HG03039 (cell line): ENCODE measurements at regions not wholly inside any gene's neighbourhood (a gene's known extent, or its start where the extent isn't known, plus 50 kb on each side); places are given as distances from the start of the nearest gene placed in this dataset.
"Not testable (repeated sequence)": the region's sequence is repeated elsewhere in the genome, so short reads cannot be mapped to it uniquely, and the experiment has no call there.

Source experiments
- ATAC-seq: cut with Tn5 transposase; IDR thresholded peaks from one replicate; pipeline ENCODE4 v1.9.1; 2021; ENCODE audit warnings: mild to moderate bottlenecking, moderate library complexity; ENCODE audit not compliant: unreplicated experiment

DNA sequence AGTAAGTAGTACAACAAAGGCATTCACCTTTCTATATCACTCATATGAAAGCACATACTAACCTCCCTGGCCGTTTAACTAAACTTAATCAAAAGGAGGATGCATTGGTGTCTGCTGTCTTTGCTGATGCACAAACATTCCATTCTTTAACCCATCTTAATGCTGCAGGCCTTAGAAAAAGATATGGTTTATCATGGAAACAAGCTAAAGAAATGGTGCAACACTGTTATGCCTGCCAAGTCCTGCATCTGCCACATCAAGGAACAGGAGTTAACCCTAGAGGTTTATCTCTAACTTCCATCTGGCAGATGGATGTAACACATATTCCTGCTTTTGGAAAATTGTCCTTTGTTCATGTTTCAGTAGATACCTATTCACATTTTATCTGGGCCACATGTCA lies 296.5 kb upstream of the DKK2 start:
- not testable (repeated sequence) for ATAC-seq

DNA sequence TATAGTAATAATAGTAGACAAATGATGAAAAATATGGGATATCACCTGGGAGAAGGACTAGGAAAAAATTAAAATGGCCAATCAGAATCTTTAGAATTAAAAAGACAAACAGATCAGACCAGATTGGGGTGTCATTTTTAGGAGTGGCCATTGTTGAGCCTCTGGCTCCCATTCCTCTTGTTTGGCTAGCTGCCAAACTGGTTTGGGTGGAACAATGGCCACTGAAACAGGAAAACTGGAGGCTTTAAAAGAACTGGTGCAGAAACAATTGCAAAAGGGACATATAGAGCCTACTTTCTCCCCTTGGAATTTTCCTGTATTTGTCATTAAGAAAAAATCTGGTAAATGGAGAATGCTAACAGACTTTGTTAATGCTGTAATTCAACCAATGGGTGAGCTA lies 294.8 kb upstream of the DKK2 start:
- no peak for ATAC-seq

DNA sequence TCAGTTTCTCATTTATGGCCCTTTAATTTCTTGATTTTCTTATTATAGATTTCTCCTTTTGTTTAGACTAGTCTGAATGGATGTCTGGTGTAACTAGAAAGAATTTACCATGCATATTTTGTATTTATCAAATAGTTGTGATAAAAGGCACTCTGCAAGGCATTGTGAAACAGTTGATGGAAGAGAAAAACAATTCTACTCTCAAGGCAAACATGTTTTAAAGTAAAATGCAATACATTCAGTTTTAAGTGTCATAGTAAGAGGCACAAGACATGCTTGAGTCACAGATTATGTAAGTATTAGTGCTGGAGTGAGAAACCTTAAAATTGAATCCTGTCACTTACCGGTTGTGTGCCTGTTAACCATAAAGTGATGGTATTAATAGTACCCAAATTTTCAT lies 283.3 kb upstream of the DKK2 start:
- no peak for ATAC-seq

DNA sequence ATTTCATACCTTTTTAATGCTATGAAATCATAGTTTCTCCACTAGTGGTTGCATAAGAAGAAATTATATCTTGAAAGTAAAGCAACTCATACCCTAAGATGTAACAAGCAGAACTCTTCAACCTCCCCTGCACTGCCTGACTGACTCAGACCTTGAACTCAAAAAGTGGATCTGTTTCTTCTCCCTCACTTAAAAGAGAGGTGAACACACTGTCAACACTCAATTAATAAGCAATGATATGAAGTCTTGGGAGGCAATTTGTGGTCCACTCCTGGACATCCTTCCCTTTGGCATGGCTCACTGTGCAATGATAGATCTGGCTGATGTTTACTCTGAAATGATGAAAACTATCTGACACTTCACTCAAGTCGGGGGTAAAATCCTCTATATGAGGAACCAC lies 282.0 kb upstream of the DKK2 start:
- no peak for ATAC-seq

DNA sequence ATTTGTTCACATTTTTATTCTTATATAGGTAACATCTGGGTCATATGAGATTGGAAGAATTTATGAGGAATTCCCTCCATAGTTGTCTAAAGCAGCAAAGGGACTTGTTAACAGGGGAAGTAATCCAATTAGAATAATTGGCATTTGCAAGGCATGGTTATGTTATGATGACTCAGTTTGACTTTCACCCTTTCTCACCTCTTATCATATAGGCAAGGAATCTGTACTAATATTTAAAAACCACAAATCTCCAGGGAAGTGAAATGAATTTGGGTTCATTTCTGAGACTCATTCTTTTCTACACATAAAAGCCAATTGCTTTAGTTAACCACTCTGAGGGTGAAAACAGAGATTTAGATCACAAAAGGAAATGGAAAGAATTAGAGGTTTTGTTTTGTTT lies 281.5 kb upstream of the DKK2 start:
- no peak for ATAC-seq

DNA sequence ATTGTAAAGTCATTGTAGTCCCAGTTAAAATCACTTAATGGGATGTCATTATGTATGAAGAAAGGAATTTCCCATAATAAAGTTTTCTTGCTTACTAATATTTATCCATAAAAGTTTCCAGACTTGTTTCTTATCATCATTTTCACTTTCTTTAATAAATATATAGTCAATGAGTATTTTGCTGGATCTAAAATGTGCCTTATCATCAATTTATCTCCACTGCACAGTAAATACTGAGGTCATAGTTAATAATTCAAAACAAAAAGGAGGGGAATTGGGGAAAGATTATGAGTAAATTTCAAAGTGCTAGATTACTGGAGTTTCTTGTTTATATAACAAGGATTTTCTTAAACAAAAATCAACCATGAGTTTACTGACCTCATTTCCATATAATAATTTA lies 279.5 kb upstream of the DKK2 start:
- no peak for ATAC-seq

DNA sequence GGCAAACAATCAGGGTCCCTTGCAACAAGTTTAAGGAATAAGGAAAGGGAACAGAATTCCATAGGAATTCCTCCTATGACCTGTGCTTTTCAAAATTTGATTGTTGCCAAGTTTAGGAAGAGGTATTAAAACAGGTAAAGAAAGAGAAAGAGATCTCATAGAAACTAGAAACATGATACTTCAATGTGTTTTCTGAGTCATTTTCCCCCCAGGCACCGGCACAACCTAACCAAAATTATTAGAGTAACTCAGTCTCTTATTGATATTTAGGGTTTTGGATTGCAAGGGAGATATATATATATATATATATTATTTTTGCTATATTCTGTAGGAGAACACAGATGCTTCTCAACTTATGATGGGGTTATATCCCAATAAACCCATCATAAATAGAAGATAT lies 278.0 kb upstream of the DKK2 start:
- ATAC-seq, result no peak

DNA sequence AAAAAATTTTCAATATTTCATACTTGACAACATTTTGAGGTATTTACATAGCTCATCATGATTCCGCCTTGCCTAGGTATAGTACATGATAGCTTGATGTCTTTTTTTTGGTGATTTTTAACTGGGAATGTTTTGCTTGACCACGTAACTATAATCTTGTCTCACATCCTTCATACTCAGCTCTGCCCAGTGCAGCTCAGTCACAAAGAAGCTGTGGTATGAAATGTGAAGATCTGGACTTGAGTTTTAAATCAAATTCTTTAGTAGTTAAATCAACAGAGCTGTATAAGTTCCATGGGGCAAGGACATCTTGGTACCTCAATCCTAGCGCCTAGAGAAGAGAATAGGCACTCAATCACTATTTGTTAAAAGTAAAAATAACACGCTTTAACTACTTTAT lies 276.3 kb upstream of the DKK2 start:
- ATAC-seq, result no peak

DNA sequence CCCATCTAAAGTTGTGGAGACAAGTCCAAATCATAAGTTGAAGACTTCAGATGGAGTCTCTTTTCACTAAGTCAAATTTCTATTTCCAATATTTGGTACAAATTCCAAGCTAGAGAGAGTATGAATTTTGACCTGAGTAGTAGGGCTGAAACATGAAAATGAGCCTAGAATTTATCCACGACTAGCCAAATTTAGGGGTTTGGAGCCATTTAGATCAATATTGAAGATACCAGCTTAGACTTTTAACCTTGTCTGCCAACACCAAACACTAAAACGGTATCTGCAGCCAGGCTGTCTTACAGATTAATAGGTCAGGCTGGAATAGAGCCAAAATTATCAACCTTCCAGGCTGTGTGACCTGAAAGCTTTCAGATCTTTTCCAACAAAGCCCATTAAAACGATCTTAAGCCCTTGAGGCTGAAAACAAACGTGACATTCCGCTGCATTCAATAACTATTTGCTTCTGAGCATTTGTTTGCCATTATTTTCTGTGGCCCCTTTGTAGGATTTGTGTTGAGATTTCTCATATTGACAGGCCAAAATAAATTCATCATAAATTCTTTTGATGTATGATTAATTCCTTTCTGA lies 268.7 kb upstream of the DKK2 start:
- no peak for ATAC-seq

DNA sequence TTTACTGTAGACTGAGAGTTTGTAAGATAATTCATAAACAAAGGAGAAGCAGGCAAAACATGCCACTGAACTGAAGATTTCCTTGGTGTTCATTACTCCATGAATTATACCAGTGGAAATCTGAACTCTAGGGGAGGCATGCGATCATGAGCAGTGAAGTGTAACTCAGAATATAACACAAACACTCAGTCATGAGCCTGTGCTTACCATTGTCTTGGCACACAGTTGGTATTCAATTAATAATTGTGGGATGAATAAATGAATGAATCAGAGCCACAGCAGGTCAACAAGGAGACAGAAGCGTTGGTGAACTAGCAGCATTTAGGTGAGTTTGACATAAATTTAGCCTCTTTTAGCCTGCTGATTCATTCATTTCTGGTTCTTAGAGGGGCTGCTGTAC lies 263.5 kb upstream of the DKK2 start:
- no peak for ATAC-seq

DNA sequence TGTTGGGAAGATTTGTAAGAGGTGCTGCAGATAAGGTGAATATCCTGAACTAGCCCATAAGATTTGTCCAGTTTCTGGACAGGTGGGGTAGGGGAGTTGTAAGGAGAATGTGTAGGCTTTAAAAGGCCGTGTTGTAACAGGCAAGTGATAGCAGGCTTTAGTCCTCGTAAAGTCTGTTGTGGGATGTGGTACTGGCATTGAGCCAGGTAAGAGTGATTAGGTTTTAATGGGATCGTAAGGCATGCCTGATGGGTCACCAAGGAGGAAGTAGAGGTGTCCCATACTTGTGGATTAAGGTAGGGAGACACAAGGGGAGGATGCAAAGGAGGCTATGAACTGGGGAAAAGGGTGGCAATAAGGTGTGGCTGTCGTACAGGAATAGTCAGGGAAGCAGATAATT lies 256.9 kb upstream of the DKK2 start:
- no peak for ATAC-seq

DNA sequence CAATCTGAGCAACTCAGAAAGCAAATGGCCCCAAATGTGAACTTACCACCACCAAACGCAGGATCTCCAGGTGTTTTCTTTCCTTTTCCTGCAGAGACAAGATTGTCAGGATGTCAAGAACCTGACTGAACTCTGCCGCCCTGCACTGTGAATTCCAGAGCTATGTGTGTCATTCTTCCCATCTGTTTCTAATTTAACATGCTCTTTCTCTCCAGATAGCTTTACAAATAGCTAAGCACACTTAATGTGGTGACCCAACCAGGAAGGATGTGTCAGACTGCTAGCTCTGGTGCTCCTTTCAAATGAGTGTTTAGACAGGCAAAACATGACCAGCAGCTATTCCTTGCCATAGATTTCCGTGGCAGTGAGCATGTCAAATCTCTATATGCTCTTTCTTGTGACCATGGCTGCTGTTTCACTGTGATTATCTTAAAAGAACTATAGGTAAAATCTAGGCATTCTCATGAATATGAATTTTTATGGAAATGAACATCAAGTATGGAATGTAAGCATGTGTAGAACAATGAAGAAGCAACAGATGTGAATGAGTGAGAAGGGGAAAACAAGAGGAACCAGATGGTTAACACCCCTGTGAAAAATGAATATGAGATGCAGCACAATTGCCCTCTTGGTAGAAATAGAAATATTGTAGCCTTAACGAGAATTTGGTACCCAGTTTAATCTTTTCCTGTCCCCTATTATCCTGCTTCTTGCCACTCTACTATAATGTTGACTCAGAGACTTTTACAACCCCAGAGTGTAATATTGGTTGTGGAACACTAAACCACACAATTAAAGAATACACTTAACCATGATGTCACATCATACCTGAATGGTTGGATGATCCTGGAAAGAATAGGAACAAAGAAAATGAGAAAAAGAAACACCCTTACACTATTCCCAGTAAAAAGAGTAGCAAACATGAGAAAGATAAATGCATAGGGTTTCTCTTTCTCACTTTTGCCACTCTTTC lies 247.8 kb upstream of the DKK2 start:
- no peak for ATAC-seq

DNA sequence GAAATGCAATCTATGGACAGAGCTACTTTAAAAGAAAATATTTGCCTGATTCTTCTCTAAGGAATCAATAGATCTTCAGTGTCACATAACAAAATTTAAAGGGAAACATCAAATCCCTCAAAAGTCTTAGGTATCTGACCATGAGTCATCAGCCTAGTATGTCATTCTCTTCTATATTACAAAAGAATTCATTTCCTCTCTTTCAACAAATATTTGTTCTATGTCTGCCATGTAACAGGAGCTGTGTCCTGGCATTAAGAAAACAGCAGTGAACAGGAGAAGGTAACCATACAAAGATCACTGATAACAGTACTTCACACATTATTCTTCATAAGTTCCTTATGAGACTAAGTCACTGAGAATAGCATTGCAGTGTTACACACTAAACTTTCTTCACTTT lies 243.6 kb upstream of the DKK2 start:
- ATAC-seq, result no peak

DNA sequence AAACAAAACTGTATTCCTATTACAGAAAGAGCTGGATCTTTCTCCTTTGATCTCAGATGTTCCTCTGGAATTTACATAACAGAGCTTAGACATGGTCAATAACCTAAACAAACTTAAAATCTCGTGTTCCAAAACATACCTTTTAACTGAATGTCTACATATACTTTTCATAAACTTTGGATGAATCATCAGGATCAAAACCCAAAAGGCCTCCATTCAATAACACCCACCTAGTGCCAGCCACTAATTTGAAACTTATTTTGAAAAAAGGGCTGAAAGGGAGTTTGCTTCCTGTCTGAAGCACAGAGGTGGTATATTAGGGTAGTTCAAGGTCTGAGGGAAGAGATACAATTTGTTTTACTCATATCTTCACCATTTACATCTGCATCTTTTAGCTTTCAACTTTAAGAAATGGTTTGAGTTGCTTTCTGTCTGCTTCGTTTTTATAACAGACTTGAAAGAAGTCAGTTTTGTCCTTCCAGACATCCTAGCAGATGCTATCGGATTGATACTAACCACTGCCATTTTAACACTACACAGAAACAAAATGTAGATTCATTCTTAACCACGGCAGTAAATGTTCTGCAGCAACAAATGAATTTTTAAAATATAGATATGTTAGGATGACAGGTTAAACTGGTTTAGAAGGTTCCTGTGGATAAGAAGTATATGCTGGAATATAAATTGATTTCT lies 242.8 kb upstream of the DKK2 start:
- no peak for ATAC-seq

DNA sequence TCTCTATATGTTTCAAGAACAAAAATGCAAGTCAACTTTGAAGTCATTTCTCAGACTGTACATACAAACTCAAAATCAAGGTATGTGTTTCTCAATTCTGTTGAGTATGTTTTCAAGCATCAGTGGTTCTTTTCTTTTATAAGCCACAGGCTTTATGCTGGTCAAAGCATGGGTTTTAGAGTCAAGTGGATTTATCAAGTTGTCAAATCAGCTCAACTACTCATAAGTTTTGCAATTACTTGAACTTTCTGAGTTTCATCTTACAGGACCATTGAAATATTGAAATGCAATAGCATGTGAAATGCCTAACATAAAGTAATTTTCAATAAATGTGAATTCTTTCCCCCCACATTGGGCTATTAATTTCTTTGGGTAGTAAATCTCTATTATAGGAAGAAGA lies 239.9 kb upstream of the DKK2 start:
- no peak for ATAC-seq

DNA sequence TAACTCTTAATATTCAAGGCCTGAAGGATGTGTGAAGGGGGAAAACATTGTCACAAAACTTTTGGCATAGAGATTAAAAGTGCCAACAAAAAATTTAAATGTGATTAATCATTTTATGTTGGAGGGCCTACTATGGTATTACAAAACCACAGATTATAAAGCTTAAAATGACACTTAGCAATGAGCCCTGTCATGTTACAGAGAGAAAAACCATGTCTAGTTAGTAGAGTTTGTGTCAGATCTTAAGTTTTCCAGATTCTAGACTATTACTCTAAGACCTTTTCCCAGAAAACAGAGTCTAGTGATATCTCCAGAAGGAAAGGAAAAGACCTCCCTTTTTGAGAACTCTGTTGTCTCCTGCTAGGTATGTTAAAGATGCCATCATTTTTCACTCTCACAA lies 239.1 kb upstream of the DKK2 start:
- ATAC-seq, result no peak

DNA sequence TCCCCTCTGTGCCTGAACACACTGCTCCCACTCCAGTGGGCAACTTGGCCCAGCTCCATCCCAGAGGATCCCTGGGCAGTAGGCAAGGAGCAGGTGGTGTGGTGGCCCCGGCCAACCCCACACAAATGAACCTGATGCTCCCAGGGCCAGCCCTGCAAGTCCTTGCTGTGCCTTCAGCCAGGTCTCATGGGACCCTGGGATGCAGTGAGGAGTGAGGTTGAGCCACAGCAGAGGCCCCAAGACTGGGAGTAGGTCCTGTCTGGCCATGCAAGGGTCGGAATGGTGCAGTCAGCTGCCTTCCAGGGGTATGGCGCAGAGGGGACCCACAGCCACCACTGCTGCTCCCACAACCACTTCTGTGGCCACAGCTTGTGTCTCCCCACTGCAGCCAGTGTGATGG lies 234.5 kb upstream of the DKK2 start:
- ATAC-seq, result no peak

DNA sequence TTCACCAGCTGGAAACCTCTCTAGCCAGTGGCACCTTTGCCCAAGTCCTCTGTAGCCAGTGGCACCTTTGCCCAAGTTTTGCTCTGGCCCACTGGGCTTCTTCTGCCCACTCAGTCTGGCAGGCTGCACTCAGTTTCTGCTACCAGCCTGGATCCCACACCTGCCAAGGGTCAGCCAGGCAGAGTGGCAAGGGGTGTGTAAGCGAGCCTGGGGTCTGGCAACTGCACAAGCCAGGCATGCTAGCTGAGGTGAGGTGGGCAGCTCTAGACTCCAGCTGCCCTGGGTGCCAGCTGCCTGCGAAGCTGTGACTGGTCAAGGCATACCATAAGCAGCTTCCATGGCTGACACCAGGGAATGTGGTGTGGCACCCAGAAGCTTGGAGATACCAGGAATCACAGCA lies 233.1 kb upstream of the DKK2 start:
- no peak for ATAC-seq

DNA sequence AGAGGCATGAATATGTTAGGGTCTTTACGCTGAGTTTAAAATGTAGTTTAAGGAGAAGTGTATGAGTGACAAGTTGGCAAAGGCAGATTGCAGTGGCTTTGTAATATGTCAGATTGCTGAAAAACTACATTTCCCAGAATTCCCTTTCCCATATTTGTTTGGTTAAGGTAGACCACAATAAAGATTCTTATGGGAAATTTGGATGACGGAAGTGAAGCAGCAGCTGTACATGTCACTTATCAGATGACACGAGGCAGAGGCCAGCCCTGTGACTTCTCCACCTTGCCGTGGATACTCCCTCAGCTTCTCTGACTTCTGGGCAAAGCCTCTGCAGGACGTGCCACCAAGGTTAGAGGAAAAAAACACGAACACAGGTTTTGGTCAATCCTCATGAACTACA lies 229.7 kb upstream of the DKK2 start:
- ATAC-seq, result no peak

DNA sequence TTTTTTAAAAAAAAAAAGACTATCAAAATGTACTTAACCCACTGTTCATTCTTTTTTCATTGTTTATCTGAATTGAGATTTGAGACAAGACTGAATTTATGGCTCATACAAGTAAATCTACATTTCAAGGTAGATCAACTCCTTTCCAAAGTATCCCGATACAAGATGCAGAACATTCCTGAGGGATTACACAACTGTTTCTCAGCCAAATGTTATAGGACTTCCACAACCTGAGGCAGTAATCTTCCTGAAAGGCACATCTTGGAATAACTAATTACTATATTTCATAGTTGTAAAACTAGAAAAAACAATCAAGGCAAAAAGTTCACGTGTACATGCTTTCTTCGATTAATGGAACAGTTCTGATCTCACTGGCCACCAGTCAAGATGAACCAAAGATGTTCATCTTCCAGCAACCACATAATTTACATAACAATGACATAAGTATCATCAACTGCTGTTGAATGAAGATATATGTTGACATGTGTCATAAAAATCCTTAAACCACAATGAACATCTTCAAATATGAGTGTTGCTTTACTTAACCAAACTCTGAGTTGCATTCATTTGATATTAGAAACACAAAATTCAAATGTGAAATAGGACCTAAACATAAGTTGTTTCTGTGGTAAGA lies 225.2 kb upstream of the DKK2 start:
- no peak for ATAC-seq

DNA sequence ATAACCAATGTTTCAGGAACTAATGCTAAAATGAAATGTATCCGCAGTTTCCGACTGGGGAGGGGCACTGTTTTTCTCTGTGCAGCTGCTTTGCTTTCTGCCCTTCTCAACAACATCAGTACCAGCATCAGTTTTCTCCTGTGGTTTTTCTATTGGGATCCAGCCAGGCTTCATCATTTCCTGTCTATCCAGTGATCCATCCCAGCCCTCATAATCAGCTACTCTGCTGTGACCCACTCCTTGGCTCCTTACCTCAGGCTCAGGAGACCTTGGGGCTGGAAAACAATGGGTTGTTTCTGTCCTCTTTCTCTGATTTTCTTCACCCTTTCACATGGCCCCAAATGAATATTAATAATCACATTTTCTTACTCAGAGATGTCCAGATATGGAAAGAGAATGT lies 222.2 kb upstream of the DKK2 start:
- ATAC-seq, result no peak

DNA sequence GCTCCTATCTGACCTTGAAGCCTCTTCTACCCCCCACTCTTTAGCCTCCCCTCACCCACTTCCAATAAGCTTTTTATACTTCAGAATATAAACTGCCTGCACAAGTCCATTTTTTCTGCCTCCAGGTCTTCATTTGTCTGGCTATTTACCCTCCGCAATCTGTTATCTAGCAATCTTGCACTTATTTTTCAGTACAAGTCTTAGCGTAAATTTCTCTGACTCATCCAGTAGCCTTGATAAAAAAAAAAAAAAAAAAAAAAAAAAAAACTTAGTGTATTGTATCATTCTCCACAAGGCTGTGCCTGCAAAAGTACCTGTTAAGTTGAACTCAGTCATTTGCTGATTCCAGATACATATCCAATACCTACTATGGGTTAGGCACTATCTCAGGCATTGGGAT lies 219.5 kb upstream of the DKK2 start:
- no peak for ATAC-seq
